Tibial artery (tissue), 4 donors: ENCODE measurements at regions not wholly inside any gene's neighbourhood (a gene's known extent, or its start where the extent isn't known, plus 50 kb on each side); places are given as distances from the start of the nearest gene placed in this dataset.

Experiments
- DNase-seq, 2 donors: peaks; one replicate each; pipeline ENCODE4 v3.0.0-alpha.2; 2019
- H3K27ac ChIP-seq, 2 donors: fragments of 200-600 bp; sonication (generic) in 1 of 2; 1 replicate in 1 of 2; 2 replicates in 1 of 2; pipeline ENCODE4 v1.5.1; 2018 to 2019; ENCODE audit warnings: mild to moderate bottlenecking in 1 of 2
- H3K27me3 ChIP-seq, 2 donors: fragments of 200-600 bp; sonication (generic) in 1 of 2; one replicate each; pipeline versions ENCODE4 v1.5.1 to v1.6.0; 2016 to 2019
- H3K36me3 ChIP-seq, 3 donors: fragments of 200-600 bp; sonication (generic) in 2 of 3; one replicate each; pipeline ENCODE4 v1.5.1; 2016 to 2019; ENCODE audit warnings: mild to moderate bottlenecking in 2 of 3
- H3K4me1 ChIP-seq, 4 donors: fragments of 200-600 bp; sonication (generic) in 2 of 4; 1 replicate in 3 of 4; 2 replicates in 1 of 4; pipeline ENCODE4 v1.5.1; 2016 to 2019
- H3K4me3 ChIP-seq, 2 donors: fragments of 200-600 bp; sonication (generic) in 1 of 2; 1 replicate in 1 of 2; 2 replicates in 1 of 2; pipeline ENCODE4 v1.5.1; 2018 to 2019; ENCODE audit warnings: mild to moderate bottlenecking in 2 of 2
- H3K9me3 ChIP-seq, 3 donors: fragments of 200-600 bp; sonication (generic) in 1 of 3; one replicate each; pipeline ENCODE4 v1.5.1; 2016 to 2019
- CTCF ChIP-seq, 2 experiments: fragments of 200-600 bp in 1 of 2; fragments of 450-650 bp in 1 of 2; IDR thresholded peaks; one replicate each; pipeline ENCODE4 v1.5.1; 2017 to 2019; ENCODE audit warnings: antibody characterized with exemption in 2 of 2, mild to moderate bottlenecking in 1 of 2, moderate library complexity in 1 of 2
- intact Hi-C: fragments of 100-400 bp; cut with DNase I; formaldehyde crosslinking; loops from one replicate; pipeline ENCODE4 v1.15.0; 2023; ENCODE audit warnings: low total_unique reads

GRCh38 chr3:80999481-80999880 is 762.0 kb downstream of the GBE1 start:
- intact Hi-C loops: no loop called here

GRCh38 chr3:80998022-80998421 is 763.4 kb downstream of the GBE1 start:
- Histone ChIP-seq H3K27ac (no peak overlapping the region), H3K36me3 (no peaks in the 10 kb centered on the region), H3K4me3 (no peak overlapping the region), H3K27me3 (no peaks in the 10 kb centered on the region), H3K4me1 (no peaks in the 10 kb centered on the region), H3K9me3 (no peaks in the 10 kb centered on the region)
- no peak for TF ChIP-seq CTCF (IDR thresholded peaks at IDR 0.05)
- intact Hi-C loops: no loop called here
- DNase-seq: no peak

More at GRCh38 chr3:80999481-80999880, 762.0 kb downstream of the GBE1 start:
- Histone ChIP-seq H3K27me3 (no peaks in the 10 kb centered on the region), H3K36me3 (no peaks in the 10 kb centered on the region), H3K27ac (no peak overlapping the region), H3K4me1 (no peaks in the 10 kb centered on the region), H3K4me3 (no peak overlapping the region), H3K9me3 (no peaks in the 10 kb centered on the region)
- no peak for TF ChIP-seq CTCF (IDR thresholded peaks at IDR 0.05)
- DNase-seq: no peak

- no peaks in the 10 kb centered on the region for H3K27me3 ChIP-seq
- no peaks in the 10 kb centered on the region for H3K36me3 ChIP-seq
- no peaks in the 10 kb centered on the region for H3K4me1 ChIP-seq
- intact Hi-C loops: no loop called here
- no peak overlapping the region for H3K27ac ChIP-seq
- TF ChIP-seq CTCF (IDR thresholded peaks at IDR 0.05): no peak
- no peak overlapping the region for H3K4me3 ChIP-seq
- H3K9me3 ChIP-seq: no peaks in the 10 kb centered on the region
- no peak for DNase-seq
Observed at GRCh38 chr3:80997622-80998021, 763.8 kb downstream of the GBE1 start.

- no peak for TF ChIP-seq CTCF (IDR thresholded peaks at IDR 0.05)
- Histone ChIP-seq H3K27ac (no peak overlapping the region), H3K36me3 (no peaks in the 10 kb centered on the region), H3K27me3 (no peaks in the 10 kb centered on the region), H3K4me3 (no peak overlapping the region), H3K4me1 (no peaks in the 10 kb centered on the region), H3K9me3 (no peaks in the 10 kb centered on the region)
- intact Hi-C loops: no loop called here
- DNase-seq: no peak
Observed at GRCh38 chr3:80994767-80995166, 766.7 kb downstream of the GBE1 start.

GRCh38 chr3:80994085-80994665 is 767.3 kb downstream of the GBE1 start:
- no peak for TF ChIP-seq CTCF (IDR thresholded peaks at IDR 0.05)
- no peaks in the 10 kb centered on the region for H3K9me3 ChIP-seq
- no peaks in the 10 kb centered on the region for H3K4me1 ChIP-seq
- H3K27ac ChIP-seq: no peak overlapping the region
- H3K4me3 ChIP-seq: no peak overlapping the region
- H3K36me3 ChIP-seq: no peaks in the 10 kb centered on the region
- no peaks in the 10 kb centered on the region for H3K27me3 ChIP-seq
- intact Hi-C loops: no loop called here
- no peak for DNase-seq
